HCT116 (cell line): ENCODE measurements at regions not wholly inside any gene's neighbourhood (a gene's known extent, or its start where the extent isn't known, plus 50 kb on each side); places are given as distances from the start of the nearest gene placed in this dataset.

ENCODE experiments used
- CTCF ChIP-seq, 3 experiments: fragments of 200-600 bp in 1 of 3; sonication (generic) in 1 of 3; IDR thresholded peaks in 2 of 3; conservative IDR thresholded peaks in 1 of 3; 2 replicates each; pipeline ENCODE4 v1.5.1; 2012 to 2017; ENCODE audit warnings: low read depth in 2 of 3, low read length in 2 of 3, antibody characterized with exemption in 1 of 3, borderline replicate concordance in 1 of 3, control low read depth in 1 of 3, mild to moderate bottlenecking in 1 of 3, mixed read lengths in 1 of 3, mixed run types in 1 of 3, moderate library complexity in 1 of 3; ENCODE audit not compliant: insufficient read depth in 1 of 3
- EZH2phosphoT487 ChIP-seq: fragments of 200-600 bp; IDR thresholded peaks from 2 replicates; pipeline ENCODE4 v1.6.1; 2018; ENCODE audit warnings: antibody characterized with exemption, borderline replicate concordance
- POLR2A ChIP-seq: IDR thresholded peaks from 2 replicates; pipeline ENCODE4 v1.7.0; 2011; ENCODE audit warnings: borderline replicate concordance; ENCODE audit not compliant: insufficient read depth, insufficient read length; ENCODE audit errors: extremely low read depth
- ZBTB33 ChIP-seq: IDR thresholded peaks from 2 replicates; pipeline ENCODE4 v1.6.1; 2011; ENCODE audit warnings: mild to moderate bottlenecking, low read length, moderate library complexity; ENCODE audit not compliant: insufficient replicate concordance; ENCODE audit errors: extremely low read depth

GRCh38 chr7:47643716-47644400 lies 61.9 kb upstream of the TNS3 start:
- TF ChIP-seq CTCF (IDR thresholded peaks at IDR 0.05 in 2 of 3, conservative IDR thresholded peaks at IDR 0.05 in 1 of 3; ENCODE audit: borderline replicate concordance in 1 of 3, insufficient read depth in 1 of 3, low read depth in 2 of 3, low read length in 2 of 3) (no peak), EZH2phosphoT487 (no peak), POLR2A (no peak), ZBTB33 (no peak)
